Stimulated activated CD4-positive, alpha-beta T cell treated with anti-CD3 and anti-CD28 coated beads, Interleukin-4, amount 100 ng/mL, for 24 hours (primary cell): ENCODE measurements at regions not wholly inside any gene's neighbourhood (a gene's known extent, or its start where the extent isn't known, plus 50 kb on each side); places are given as distances from the start of the nearest gene placed in this dataset.

Experiments used
- DNase-seq: peaks from one replicate; pipeline ENCODE4 v3.0.0-alpha.2; 2020

- DNase-seq = no peak
Observed at GRCh38 chr6:6784514-6785162, 196.1 kb downstream of the LY86 start.

GRCh38 chr6:6785163-6785521 is 196.6 kb downstream of the LY86 start:
- no peak for DNase-seq

- peak; percentile 22 for DNase-seq
Observed at GRCh38 chr6:6788394-6789032, 200.0 kb downstream of the LY86 start.

GRCh38 chr6:6790393-6790792 is 201.9 kb downstream of the LY86 start:
- no peak for DNase-seq

GRCh38 chr6:6790891-6791290 is 202.4 kb downstream of the LY86 start:
- DNase-seq = no peak

- DNase-seq = no peak
Observed at GRCh38 chr6:6793388-6794250, 205.1 kb downstream of the LY86 start.

GRCh38 chr6:6795393-6795792 is 206.9 kb downstream of the LY86 start:
- DNase-seq = no peak

- DNase-seq = no peak
Observed at GRCh38 chr6:6796818-6797217, 208.3 kb downstream of the LY86 start.

- DNase-seq = no peak
Observed at GRCh38 chr6:6798448-6798860, 209.9 kb downstream of the LY86 start.

GRCh38 chr6:6801005-6801335 is 212.4 kb downstream of the LY86 start:
- no peak for DNase-seq

- DNase-seq = no peak
Observed at GRCh38 chr6:6801635-6802218, 213.2 kb downstream of the LY86 start.

- no peak for DNase-seq
Observed at GRCh38 chr6:6803180-6803977, 214.9 kb downstream of the LY86 start.

GRCh38 chr6:6804843-6805615 is 216.5 kb downstream of the LY86 start:
- no peak for DNase-seq

GRCh38 chr6:6806844-6807518 is 218.5 kb downstream of the LY86 start:
- no peak for DNase-seq

- no peak for DNase-seq
Observed at GRCh38 chr6:6808343-6808742, 219.8 kb downstream of the LY86 start.

GRCh38 chr6:6808915-6809314 is 220.4 kb downstream of the LY86 start:
- no peak for DNase-seq

- no peak for DNase-seq
Observed at GRCh38 chr6:6810727-6811126, 222.2 kb downstream of the LY86 start.

- DNase-seq = no peak
Observed at GRCh38 chr6:6811128-6812009, 222.8 kb downstream of the LY86 start.

GRCh38 chr6:6812427-6812826 is 223.9 kb downstream of the LY86 start:
- DNase-seq = no peak

- no peak for DNase-seq
Observed at GRCh38 chr6:6815732-6816131, 227.2 kb downstream of the LY86 start.
